ENCODE measurements at regions not wholly inside any gene's neighbourhood (a gene's known extent, or its start where the extent isn't known, plus 50 kb on each side); places are given as distances from the start of the nearest gene placed in this dataset.

DNA sequence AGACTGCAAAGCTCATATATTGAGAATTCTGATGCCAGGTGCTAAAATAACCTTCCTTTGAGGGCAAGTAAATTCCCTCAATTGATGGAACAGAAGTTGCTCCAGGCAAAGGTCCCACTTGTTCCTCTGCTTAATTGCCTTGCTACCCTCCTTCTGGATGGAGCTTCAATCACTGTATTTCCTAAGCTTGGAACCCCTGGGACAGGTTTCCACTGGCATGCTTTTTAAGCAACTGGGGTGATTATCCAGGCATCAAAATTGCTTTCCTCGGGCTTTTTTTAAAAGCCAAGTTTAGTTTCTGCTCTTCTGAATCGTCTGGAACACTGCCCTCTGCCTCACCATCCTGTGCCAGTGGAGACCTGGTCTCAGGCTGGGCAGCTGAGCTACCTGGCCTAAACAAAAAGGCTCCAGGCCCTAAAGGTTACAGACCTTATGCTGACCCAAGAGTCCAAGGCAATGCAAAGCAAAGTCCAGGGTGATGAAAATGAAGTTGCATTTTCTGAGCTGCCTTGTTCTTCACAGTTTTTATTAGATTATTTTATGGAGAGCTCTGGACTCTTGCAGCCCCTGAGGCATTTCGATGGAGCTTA is 167.9 kb upstream of the CD180 start:
- no peaks in the 10 kb centered on the region for H3K27me3 ChIP-seq (replicated peaks; ENCODE audit: control insufficient read depth, insufficient read depth, low read length, poor library complexity, severe bottlenecking)
- DNase-seq = no peak
- no peaks in the 10 kb centered on the region for H3K36me3 ChIP-seq (ENCODE audit: control insufficient read depth, insufficient read depth, low read length)
- H3K9me3 ChIP-seq (ENCODE audit: control insufficient read depth, low read length) = no peaks in the 10 kb centered on the region
- no peak overlapping the region for H3K4me3 ChIP-seq (ENCODE audit: insufficient read depth, low read depth, low read length, poor library complexity, severe bottlenecking)
- H3K4me1 ChIP-seq (ENCODE audit: control insufficient read depth, insufficient read depth, low read length, poor library complexity, severe bottlenecking) = no peaks in the 10 kb centered on the region
- H3K27ac ChIP-seq (ENCODE audit: insufficient read depth, low read length, poor library complexity, severe bottlenecking) = no peak overlapping the region

DNA sequence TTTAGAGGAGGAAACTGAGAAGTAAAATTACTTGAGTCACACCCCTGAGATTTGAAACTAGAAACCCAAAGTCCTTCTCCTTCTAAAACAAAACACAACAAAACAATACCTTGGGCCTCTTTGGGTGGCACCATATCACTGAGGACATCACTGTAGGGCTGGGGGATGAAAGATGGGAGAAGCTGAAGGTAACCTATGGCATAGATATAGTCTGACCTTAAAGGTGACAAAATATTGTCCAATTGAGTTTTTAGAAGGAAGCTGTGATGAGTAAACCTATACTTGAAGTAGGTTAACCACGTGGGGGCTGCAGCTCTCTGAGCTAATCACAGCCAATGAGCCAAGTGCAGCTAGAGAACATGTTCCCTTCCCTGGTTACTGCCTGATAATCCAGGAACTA is 167.4 kb upstream of the CD180 start:
- no peak for DNase-seq
- Histone ChIP-seq H3K27me3 (replicated peaks; ENCODE audit: control insufficient read depth, insufficient read depth, low read length, poor library complexity, severe bottlenecking) (no peaks in the 10 kb centered on the region), H3K4me3 (ENCODE audit: insufficient read depth, low read depth, low read length, poor library complexity, severe bottlenecking) (no peak overlapping the region)

DNA sequence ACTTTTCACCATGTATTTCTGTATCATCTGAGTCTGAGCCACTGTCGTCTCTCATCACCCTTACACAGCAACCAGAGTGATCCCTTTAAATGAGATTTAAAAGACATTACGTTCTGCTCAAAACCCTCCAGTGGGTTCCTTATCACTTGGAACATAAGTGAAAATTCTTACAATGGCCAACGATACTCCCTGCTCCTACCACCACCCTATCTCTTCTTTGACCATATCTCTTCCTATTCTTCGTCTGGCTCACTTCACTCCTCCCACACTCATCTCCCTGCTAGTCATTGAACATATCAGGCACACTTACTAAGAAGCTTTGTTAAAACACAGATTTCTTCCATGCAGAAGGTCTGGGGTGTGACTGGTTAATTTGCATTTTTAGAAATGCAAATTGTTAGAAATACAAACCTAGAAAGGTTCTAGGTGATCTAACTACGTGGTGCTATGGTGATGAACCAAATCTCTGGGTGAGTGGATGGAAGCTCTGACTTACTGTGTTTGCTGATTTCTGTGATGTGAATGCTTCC is 166.6 kb upstream of the CD180 start:
- H3K27ac ChIP-seq (ENCODE audit: insufficient read depth, low read length, poor library complexity, severe bottlenecking) = no peak overlapping the region
- no peak for DNase-seq
- no peaks in the 10 kb centered on the region for H3K9me3 ChIP-seq (ENCODE audit: control insufficient read depth, low read length)
- no peaks in the 10 kb centered on the region for H3K36me3 ChIP-seq (ENCODE audit: control insufficient read depth, insufficient read depth, low read length)
- H3K4me1 ChIP-seq (ENCODE audit: control insufficient read depth, insufficient read depth, low read length, poor library complexity, severe bottlenecking) = no peaks in the 10 kb centered on the region
- H3K4me3 ChIP-seq (ENCODE audit: insufficient read depth, low read depth, low read length, poor library complexity, severe bottlenecking) = no peak overlapping the region
- no peaks in the 10 kb centered on the region for H3K27me3 ChIP-seq (replicated peaks; ENCODE audit: control insufficient read depth, insufficient read depth, low read length, poor library complexity, severe bottlenecking)

More for the DNA sequence above, 167.4 kb upstream of the CD180 start:
- H3K27ac ChIP-seq (ENCODE audit: insufficient read depth, low read length, poor library complexity, severe bottlenecking) = no peak overlapping the region
- H3K9me3 ChIP-seq (ENCODE audit: control insufficient read depth, low read length) = no peaks in the 10 kb centered on the region
- H3K36me3 ChIP-seq (ENCODE audit: control insufficient read depth, insufficient read depth, low read length) = no peaks in the 10 kb centered on the region
- no peaks in the 10 kb centered on the region for H3K4me1 ChIP-seq (ENCODE audit: control insufficient read depth, insufficient read depth, low read length, poor library complexity, severe bottlenecking)

DNA sequence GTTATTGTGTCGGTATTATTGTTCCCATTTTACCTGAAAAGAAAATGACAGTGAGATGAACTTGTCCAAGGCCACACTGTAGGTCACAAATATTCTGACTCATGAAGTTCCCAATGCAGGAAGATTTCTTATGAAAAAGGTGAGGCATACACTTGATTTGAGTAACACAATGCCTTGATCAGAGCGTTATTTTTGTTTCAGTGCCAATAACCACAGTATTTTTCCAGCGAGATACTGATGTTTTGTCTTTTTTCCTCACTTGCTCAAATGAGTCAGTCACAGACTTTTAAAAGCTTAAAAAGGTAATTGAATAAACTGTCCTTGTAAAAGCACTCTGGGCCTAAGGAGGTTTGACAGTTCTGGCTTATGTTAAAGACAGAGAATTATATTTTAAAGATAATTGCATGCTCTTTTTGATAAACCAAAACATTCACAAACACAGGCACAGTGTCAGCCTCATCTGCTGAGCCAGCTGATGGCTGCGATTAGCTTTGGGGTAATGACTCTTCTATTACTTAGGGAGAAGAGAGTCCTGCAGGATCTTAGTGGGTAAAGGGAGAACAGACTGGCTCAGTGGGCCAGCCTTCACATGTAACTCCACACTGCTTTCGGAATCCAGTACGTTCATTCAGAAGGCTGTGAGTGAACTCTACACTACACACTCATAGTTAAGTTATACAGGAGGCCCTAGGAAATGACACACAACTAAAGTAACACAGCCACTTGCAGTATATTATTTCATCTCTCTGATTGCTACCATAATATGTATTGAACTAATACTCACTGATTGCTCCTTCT is 165.5 kb upstream of the CD180 start:
- no peaks in the 10 kb centered on the region for H3K9me3 ChIP-seq (ENCODE audit: control insufficient read depth, low read length)
- H3K36me3 ChIP-seq (ENCODE audit: control insufficient read depth, insufficient read depth, low read length) = no peaks in the 10 kb centered on the region
- DNase-seq = no peak
- H3K4me3 ChIP-seq (ENCODE audit: insufficient read depth, low read depth, low read length, poor library complexity, severe bottlenecking) = no peak overlapping the region
- no peaks in the 10 kb centered on the region for H3K4me1 ChIP-seq (ENCODE audit: control insufficient read depth, insufficient read depth, low read length, poor library complexity, severe bottlenecking)
- no peaks in the 10 kb centered on the region for H3K27me3 ChIP-seq (replicated peaks; ENCODE audit: control insufficient read depth, insufficient read depth, low read length, poor library complexity, severe bottlenecking)
- no peak overlapping the region for H3K27ac ChIP-seq (ENCODE audit: insufficient read depth, low read length, poor library complexity, severe bottlenecking)

DNA sequence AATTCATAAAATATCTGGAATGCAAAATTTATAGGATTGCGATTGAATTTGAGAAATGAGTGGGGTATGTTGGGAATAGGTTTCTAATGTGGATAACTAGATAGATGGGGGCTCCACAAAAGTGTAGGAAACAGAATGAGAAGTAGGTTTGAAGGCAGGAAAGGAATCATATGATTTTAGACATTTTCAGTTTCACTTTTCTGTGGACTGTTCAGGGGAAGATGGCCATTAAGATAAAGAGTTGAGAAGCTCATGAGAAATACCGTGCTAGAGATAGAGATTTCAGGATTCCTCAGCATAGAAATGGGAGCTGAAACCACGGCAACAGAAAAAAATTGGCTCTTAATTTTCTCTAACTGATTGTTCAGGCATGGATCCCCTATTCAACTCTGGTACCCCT is 163.4 kb upstream of the CD180 start:
- H3K27me3 ChIP-seq (replicated peaks; ENCODE audit: control insufficient read depth, insufficient read depth, low read length, poor library complexity, severe bottlenecking) = no peaks in the 10 kb centered on the region
- H3K36me3 ChIP-seq (ENCODE audit: control insufficient read depth, insufficient read depth, low read length) = no peaks in the 10 kb centered on the region
- H3K27ac ChIP-seq (ENCODE audit: insufficient read depth, low read length, poor library complexity, severe bottlenecking) = no peak overlapping the region
- no peaks in the 10 kb centered on the region for H3K4me1 ChIP-seq (ENCODE audit: control insufficient read depth, insufficient read depth, low read length, poor library complexity, severe bottlenecking)
- H3K4me3 ChIP-seq (ENCODE audit: insufficient read depth, low read depth, low read length, poor library complexity, severe bottlenecking) = no peak overlapping the region
- H3K9me3 ChIP-seq (ENCODE audit: control insufficient read depth, low read length) = no peaks in the 10 kb centered on the region
- no peak for DNase-seq

DNA sequence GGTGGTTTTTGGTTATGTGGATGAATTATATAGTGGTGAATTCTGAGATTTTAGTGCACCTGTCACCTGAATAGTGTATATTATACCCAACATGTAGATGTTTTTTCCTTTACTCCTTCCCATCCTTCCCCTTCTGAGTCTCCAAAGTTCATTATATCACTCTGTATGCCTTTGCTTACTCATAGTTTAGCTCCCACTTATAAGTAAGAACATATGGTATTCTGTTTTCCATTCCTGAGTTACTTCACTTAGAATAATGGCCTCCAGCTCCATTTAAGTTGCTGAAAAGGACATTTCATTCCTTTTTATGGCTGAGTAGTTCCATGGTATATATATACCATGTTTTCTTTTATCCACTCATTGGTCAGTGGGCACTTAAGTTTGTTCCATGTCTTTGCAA is 161.6 kb upstream of the CD180 start:
- no peak overlapping the region for H3K27ac ChIP-seq (ENCODE audit: insufficient read depth, low read length, poor library complexity, severe bottlenecking)
- H3K36me3 ChIP-seq (ENCODE audit: control insufficient read depth, insufficient read depth, low read length) = no peaks in the 10 kb centered on the region
- H3K27me3 ChIP-seq (replicated peaks; ENCODE audit: control insufficient read depth, insufficient read depth, low read length, poor library complexity, severe bottlenecking) = no peaks in the 10 kb centered on the region
- H3K4me3 ChIP-seq (ENCODE audit: insufficient read depth, low read depth, low read length, poor library complexity, severe bottlenecking) = no peak overlapping the region
- H3K9me3 ChIP-seq (ENCODE audit: control insufficient read depth, low read length) = no peaks in the 10 kb centered on the region
- DNase-seq = no peak
- no peaks in the 10 kb centered on the region for H3K4me1 ChIP-seq (ENCODE audit: control insufficient read depth, insufficient read depth, low read length, poor library complexity, severe bottlenecking)

DNA sequence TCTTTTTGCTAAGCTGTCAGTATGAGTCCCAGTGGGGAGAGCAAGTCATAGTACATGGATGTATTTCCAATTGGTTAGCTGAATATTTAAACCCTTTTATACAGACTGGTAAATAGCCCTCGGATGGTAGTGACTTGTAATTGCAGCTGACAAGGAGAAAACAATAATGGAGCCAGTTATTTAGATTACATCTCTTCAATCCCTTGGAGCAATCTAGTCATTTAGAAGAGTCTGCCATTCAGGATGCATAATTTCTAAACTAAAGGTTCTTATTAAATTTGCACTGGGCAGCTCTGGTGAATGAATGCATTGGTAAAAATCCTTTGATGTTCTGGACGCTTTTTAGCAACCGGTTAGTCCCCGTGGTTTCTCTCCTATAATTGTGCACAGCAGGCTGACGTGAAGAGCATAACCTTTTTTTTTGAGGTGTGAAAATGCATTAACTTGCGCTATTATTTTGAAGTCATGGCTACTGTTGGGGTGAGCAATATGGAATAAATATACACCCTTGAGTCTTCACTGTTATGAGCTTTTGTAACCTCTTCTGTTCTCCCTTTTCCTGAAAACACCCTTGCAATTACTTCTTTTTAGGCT is 158.6 kb upstream of the CD180 start:
- Histone ChIP-seq H3K4me3 (ENCODE audit: insufficient read depth, low read depth, low read length, poor library complexity, severe bottlenecking) (no peak overlapping the region), H3K4me1 (ENCODE audit: control insufficient read depth, insufficient read depth, low read length, poor library complexity, severe bottlenecking) (peaks cover 3% of the 10 kb centered on the region), H3K9me3 (ENCODE audit: control insufficient read depth, low read length) (no peaks in the 10 kb centered on the region), H3K27ac (ENCODE audit: insufficient read depth, low read length, poor library complexity, severe bottlenecking) (no peak overlapping the region), H3K36me3 (ENCODE audit: control insufficient read depth, insufficient read depth, low read length) (no peaks in the 10 kb centered on the region), H3K27me3 (replicated peaks; ENCODE audit: control insufficient read depth, insufficient read depth, low read length, poor library complexity, severe bottlenecking) (no peaks in the 10 kb centered on the region)
- no peak for DNase-seq

DNA sequence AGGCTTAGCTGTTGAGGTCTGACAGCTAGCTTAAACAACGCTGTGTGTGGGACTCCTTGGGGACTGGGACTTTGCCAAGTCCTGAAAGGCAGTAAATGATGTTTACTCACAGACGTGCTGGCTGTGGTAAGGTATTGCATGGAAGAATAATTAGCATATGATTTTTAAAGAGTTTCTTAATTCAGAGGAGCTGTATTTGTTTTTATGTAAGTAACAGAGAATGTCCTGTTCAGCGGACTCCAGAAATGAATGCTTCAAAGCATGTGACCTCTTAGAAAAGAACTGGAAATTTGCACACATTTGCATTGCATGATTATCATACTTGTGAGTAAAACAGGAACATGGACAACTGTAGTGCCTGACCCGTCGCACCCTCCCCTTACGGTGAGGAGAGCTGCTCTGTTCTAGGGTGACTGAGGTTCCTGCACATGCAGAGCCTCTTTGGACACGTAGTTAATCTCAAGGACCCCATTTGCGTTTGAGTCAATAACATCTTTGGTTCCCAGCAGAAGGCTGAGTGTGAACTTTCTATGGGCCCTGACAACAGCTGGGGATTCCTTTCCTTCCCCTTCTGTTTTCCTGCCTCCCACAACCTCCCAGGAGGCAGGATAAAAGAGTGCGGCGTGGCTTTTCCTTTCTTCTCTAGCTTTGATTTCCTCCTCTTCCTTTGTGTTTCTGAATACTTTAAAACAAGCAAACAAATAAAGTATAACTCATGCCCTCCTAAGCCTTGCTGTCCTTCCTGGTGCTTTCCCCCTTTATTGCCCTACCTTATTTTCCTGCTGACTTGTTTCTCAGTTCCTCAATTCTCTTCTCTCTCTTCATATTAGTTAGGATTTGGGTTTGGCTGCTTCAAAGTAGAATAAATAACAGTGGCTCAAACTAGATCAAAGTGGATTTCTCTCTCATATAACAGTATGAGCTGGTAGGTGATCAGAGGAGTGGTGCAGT is 157.2 kb upstream of the CD180 start:
- no peaks in the 10 kb centered on the region for H3K9me3 ChIP-seq (ENCODE audit: control insufficient read depth, low read length)
- H3K36me3 ChIP-seq (ENCODE audit: control insufficient read depth, insufficient read depth, low read length) = no peaks in the 10 kb centered on the region
- H3K27ac ChIP-seq (ENCODE audit: insufficient read depth, low read length, poor library complexity, severe bottlenecking) = no peak overlapping the region
- H3K4me3 ChIP-seq (ENCODE audit: insufficient read depth, low read depth, low read length, poor library complexity, severe bottlenecking) = no peak overlapping the region
- no peaks in the 10 kb centered on the region for H3K27me3 ChIP-seq (replicated peaks; ENCODE audit: control insufficient read depth, insufficient read depth, low read length, poor library complexity, severe bottlenecking)
- peaks cover 3% of the 10 kb centered on the region for H3K4me1 ChIP-seq (ENCODE audit: control insufficient read depth, insufficient read depth, low read length, poor library complexity, severe bottlenecking)
- no peak for DNase-seq

DNA sequence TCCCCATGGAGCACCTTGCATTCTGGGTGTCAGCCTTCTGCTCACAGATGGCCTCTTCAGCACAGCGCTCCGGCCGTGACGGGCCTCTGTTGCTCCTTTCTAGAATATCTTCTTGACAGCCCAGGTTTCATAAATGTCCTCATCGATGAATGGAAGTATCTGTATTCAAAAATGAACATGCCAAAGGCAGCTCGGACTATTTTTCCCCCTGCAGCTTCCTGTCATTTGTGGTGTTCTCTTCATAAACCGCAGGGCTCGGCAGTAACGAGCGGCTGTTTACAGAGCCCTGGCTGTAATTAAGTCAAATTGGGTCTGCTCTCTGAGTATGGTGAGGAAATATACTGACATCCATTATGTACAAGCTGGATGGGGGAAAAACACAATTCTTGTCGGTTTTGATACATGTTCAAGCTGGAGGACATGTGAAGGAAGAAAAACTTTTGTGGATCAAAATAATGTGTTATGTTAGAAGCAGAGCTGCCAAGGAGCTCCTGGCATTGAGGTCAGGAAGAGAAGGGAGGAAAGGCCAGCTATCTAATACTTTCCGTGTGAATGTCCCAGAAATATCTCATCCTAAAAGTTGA is 154.1 kb upstream of the CD180 start:
- peaks cover 3% of the 10 kb centered on the region for H3K4me1 ChIP-seq (ENCODE audit: control insufficient read depth, insufficient read depth, low read length, poor library complexity, severe bottlenecking)
- no peaks in the 10 kb centered on the region for H3K36me3 ChIP-seq (ENCODE audit: control insufficient read depth, insufficient read depth, low read length)
- no peak overlapping the region for H3K27ac ChIP-seq (ENCODE audit: insufficient read depth, low read length, poor library complexity, severe bottlenecking)
- H3K4me3 ChIP-seq (ENCODE audit: insufficient read depth, low read depth, low read length, poor library complexity, severe bottlenecking) = peak overlapping the region; percentile 27
- DNase-seq = no peak
- H3K9me3 ChIP-seq (ENCODE audit: control insufficient read depth, low read length) = no peaks in the 10 kb centered on the region
- H3K27me3 ChIP-seq (replicated peaks; ENCODE audit: control insufficient read depth, insufficient read depth, low read length, poor library complexity, severe bottlenecking) = no peaks in the 10 kb centered on the region

Measured in effector memory CD4-positive, alpha-beta T cell (primary cell).